SK-N-SH treated with all-trans-retinoic acid at 6 μM for 48 hours (cell line): ENCODE measurements at regions not wholly inside any gene's neighbourhood (a gene's known extent, or its start where the extent isn't known, plus 50 kb on each side); places are given as distances from the start of the nearest gene placed in this dataset.

Experiments used
- ATAC-seq: fragments of 200-7000 bp; cut with Tn5 transposase; 3 replicates; pipeline ENCODE4 v1.9.1; 2020; ENCODE audit warnings: mild to moderate bottlenecking, moderate library complexity
- ARNTL ChIP-seq: fragments of 450-650 bp; formaldehyde crosslinking; IDR thresholded peaks from 2 replicates; pipeline ENCODE4 v1.5.0; 2020; ENCODE audit warnings: low read depth, mild to moderate bottlenecking, moderate library complexity, borderline replicate concordance
- CREB5 ChIP-seq: fragments of 250-450 bp; sonication (Bioruptor Pico); IDR thresholded peaks from 2 replicates; pipeline ENCODE4 v1.5.1; 2020; ENCODE audit warnings: low read depth, mild to moderate bottlenecking, moderate library complexity
- CSDC2 ChIP-seq: fragments of 250-450 bp; sonication (Bioruptor Pico); IDR thresholded peaks from 2 replicates; pipeline ENCODE4 v1.5.0; 2020; ENCODE audit warnings: mild to moderate bottlenecking, moderate library complexity
- ESRRG ChIP-seq: fragments of 250-450 bp; sonication (Bioruptor Pico); IDR thresholded peaks from 2 replicates; pipeline ENCODE4 v1.6.1; 2021; ENCODE audit warnings: mild to moderate bottlenecking
- GLIS3 ChIP-seq: fragments of 250-450 bp; sonication (Bioruptor Pico); IDR thresholded peaks from 2 replicates; pipeline ENCODE4 v1.5.0; 2020; ENCODE audit warnings: mild to moderate bottlenecking, moderate library complexity
- ISL1 ChIP-seq: fragments of 250-450 bp; sonication (Bioruptor Pico); IDR thresholded peaks from 2 replicates; pipeline ENCODE4 v2.1.2; 2022; ENCODE audit warnings: mild to moderate bottlenecking, moderate library complexity
- OSR1 ChIP-seq: fragments of 250-450 bp; sonication (Bioruptor Pico); IDR thresholded peaks from 2 replicates; pipeline ENCODE4 v1.8.0; 2022; ENCODE audit warnings: moderate library complexity, mild to moderate bottlenecking, inconsistent platforms
- POU6F1 ChIP-seq: fragments of 250-450 bp; sonication (Bioruptor Pico); IDR thresholded peaks from 2 replicates; pipeline ENCODE4 v1.8.0; 2021; ENCODE audit warnings: low read depth, mild to moderate bottlenecking, moderate library complexity, borderline replicate concordance
- PPARA ChIP-seq: fragments of 250-450 bp; sonication (Bioruptor Pico); IDR thresholded peaks from 2 replicates; pipeline ENCODE4 v1.5.0; 2020; ENCODE audit warnings: mild to moderate bottlenecking, borderline replicate concordance
- RARB ChIP-seq: fragments of 250-450 bp; sonication (Bioruptor Pico); IDR thresholded peaks from 2 replicates; pipeline ENCODE4 v1.8.0; 2021; ENCODE audit warnings: mild to moderate bottlenecking, moderate library complexity
- SNAI2 ChIP-seq: fragments of 250-450 bp; sonication (Bioruptor Pico); IDR thresholded peaks from 2 replicates; pipeline ENCODE4 v1.5.0; 2020; ENCODE audit warnings: mild to moderate bottlenecking, moderate library complexity
- TCF4 ChIP-seq: fragments of 250-450 bp; sonication (Bioruptor Pico); IDR thresholded peaks from 2 replicates; pipeline ENCODE4 v1.8.0; 2021; ENCODE audit warnings: mild to moderate bottlenecking, moderate library complexity, borderline replicate concordance
- TOX ChIP-seq: fragments of 250-450 bp; sonication (Bioruptor Pico); IDR thresholded peaks from 2 replicates; pipeline ENCODE4 v1.8.0; 2021; ENCODE audit warnings: mild to moderate bottlenecking, moderate library complexity, borderline replicate concordance
- TSHZ2 ChIP-seq: fragments of 250-450 bp; sonication (Bioruptor Pico); IDR thresholded peaks from 2 replicates; pipeline ENCODE4 v1.5.0; 2020; ENCODE audit warnings: mild to moderate bottlenecking, moderate library complexity
- ZC3H10 ChIP-seq: fragments of 250-450 bp; sonication (Bioruptor Pico); IDR thresholded peaks from 2 replicates; pipeline ENCODE4 v1.5.1; 2021; ENCODE audit warnings: mild to moderate bottlenecking, moderate library complexity
- ZFP3 ChIP-seq: fragments of 250-450 bp; sonication (Bioruptor Pico); IDR thresholded peaks from 2 replicates; pipeline ENCODE4 v1.5.0; 2020; ENCODE audit warnings: mild to moderate bottlenecking, moderate library complexity
- ZFP30 ChIP-seq: fragments of 450-650 bp; formaldehyde crosslinking; IDR thresholded peaks from 2 replicates; pipeline ENCODE4 v1.5.0; 2022; ENCODE audit warnings: mild to moderate bottlenecking, moderate library complexity
- ZNF565 ChIP-seq: fragments of 450-650 bp; formaldehyde crosslinking; conservative IDR thresholded peaks from 2 replicates; pipeline ENCODE4 v1.5.0; 2020; ENCODE audit warnings: low read depth, mild to moderate bottlenecking, moderate library complexity
- ZNF70 ChIP-seq: fragments of 450-650 bp; formaldehyde crosslinking; IDR thresholded peaks from 2 replicates; pipeline ENCODE4 v1.5.0; 2020; ENCODE audit warnings: mild to moderate bottlenecking, moderate library complexity
- ZNF8 ChIP-seq: fragments of 450-650 bp; formaldehyde crosslinking; IDR thresholded peaks from 2 replicates; pipeline ENCODE4 v1.5.0; 2020; ENCODE audit warnings: mild to moderate bottlenecking, moderate library complexity
- TF ChIP-seq, protein P1 (sequence below): fragments of 250-450 bp; sonication (Bioruptor Pico); IDR thresholded peaks from 2 replicates; pipeline ENCODE4 v1.5.1; 2021; ENCODE audit warnings: mild to moderate bottlenecking, moderate library complexity
- TF ChIP-seq, protein P2 (sequence below): fragments of 250-450 bp; sonication (Bioruptor Pico); IDR thresholded peaks from 2 replicates; pipeline ENCODE4 v1.8.0; 2020; ENCODE audit warnings: mild to moderate bottlenecking, moderate library complexity, borderline replicate concordance

GRCh38 chr15:53297828-53298227 lies 461.6 kb downstream of the WDR72 start:
- TF ChIP-seq, protein P1, sequence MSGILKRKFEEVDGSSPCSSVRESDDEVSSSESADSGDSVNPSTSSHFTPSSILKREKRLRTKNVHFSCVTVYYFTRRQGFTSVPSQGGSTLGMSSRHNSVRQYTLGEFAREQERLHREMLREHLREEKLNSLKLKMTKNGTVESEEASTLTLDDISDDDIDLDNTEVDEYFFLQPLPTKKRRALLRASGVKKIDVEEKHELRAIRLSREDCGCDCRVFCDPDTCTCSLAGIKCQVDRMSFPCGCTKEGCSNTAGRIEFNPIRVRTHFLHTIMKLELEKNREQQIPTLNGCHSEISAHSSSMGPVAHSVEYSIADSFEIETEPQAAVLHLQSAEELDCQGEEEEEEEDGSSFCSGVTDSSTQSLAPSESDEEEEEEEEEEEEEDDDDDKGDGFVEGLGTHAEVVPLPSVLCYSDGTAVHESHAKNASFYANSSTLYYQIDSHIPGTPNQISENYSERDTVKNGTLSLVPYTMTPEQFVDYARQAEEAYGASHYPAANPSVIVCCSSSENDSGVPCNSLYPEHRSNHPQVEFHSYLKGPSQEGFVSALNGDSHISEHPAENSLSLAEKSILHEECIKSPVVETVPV (CRISPR knock-in tag) = no peak
- TF ChIP-seq GLIS3 (CRISPR knock-in tag) (no peak), POU6F1 (CRISPR knock-in tag) (no peak), TSHZ2 (CRISPR knock-in tag) (no peak), CSDC2 (CRISPR knock-in tag) (no peak), OSR1 (no peak), TOX (CRISPR knock-in tag) (no peak), ZFP3 (CRISPR knock-in tag) (no peak), ESRRG (no peak), TCF4 (CRISPR knock-in tag) (no peak), ARNTL (no peak), ZC3H10 (no peak), ZNF8 (CRISPR knock-in tag) (no peak), PPARA (CRISPR knock-in tag) (no peak), SNAI2 (CRISPR knock-in tag) (no peak), RARB (CRISPR knock-in tag) (no peak), ZNF565 (CRISPR knock-in tag) (no peak), ZNF70 (no peak)
- TF ChIP-seq, protein P2, sequence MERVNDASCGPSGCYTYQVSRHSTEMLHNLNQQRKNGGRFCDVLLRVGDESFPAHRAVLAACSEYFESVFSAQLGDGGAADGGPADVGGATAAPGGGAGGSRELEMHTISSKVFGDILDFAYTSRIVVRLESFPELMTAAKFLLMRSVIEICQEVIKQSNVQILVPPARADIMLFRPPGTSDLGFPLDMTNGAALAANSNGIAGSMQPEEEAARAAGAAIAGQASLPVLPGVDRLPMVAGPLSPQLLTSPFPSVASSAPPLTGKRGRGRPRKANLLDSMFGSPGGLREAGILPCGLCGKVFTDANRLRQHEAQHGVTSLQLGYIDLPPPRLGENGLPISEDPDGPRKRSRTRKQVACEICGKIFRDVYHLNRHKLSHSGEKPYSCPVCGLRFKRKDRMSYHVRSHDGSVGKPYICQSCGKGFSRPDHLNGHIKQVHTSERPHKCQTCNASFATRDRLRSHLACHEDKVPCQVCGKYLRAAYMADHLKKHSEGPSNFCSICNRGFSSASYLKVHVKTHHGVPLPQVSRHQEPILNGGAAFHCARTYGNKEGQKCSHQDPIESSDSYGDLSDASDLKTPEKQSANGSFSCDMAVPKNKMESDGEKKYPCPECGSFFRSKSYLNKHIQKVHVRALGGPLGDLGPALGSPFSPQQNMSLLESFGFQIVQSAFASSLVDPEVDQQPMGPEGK (CRISPR knock-in tag) = no peak
- no peak for ATAC-seq

- no peak for ATAC-seq
- TF ChIP-seq CSDC2 (CRISPR knock-in tag) (no peak), POU6F1 (CRISPR knock-in tag) (no peak), CREB5 (no peak), ZNF70 (no peak), TCF4 (CRISPR knock-in tag) (no peak), ISL1 (no peak), ZFP30 (CRISPR knock-in tag) (no peak), TSHZ2 (CRISPR knock-in tag) (no peak), ZFP3 (CRISPR knock-in tag) (no peak), ZC3H10 (no peak), ESRRG (no peak), RARB (CRISPR knock-in tag) (no peak), ZNF565 (CRISPR knock-in tag) (no peak), GLIS3 (CRISPR knock-in tag) (no peak)
- TF ChIP-seq, protein P1 (CRISPR knock-in tag) = no peak
- TF ChIP-seq, protein P2 (CRISPR knock-in tag) = no peak
Observed at GRCh38 chr15:53296603-53297002, 462.9 kb downstream of the WDR72 start.
